SJCRH30 (cell line): ENCODE measurements at regions not wholly inside any gene's neighbourhood (a gene's known extent, or its start where the extent isn't known, plus 50 kb on each side); places are given as distances from the start of the nearest gene placed in this dataset.

Experiments used
- DNase-seq, 2 experiments: peaks; one replicate each; pipeline ENCODE4 v3.0.0-alpha.2; 2015 to 2020
- H3K27ac ChIP-seq: fragments of 250-450 bp; sonication (Bioruptor Pico); 2 replicates; pipeline ENCODE4 v1.5.1; 2020; ENCODE audit warnings: mild to moderate bottlenecking, moderate library complexity
- H3K27me3 ChIP-seq: fragments of 250-450 bp; sonication (Bioruptor Pico); 2 replicates; pipeline ENCODE4 v1.5.1; 2020; ENCODE audit warnings: mild to moderate bottlenecking, moderate library complexity
- H3K36me3 ChIP-seq: fragments of 250-450 bp; sonication (Bioruptor Pico); 2 replicates; pipeline ENCODE4 v1.5.1; 2020; ENCODE audit warnings: mild to moderate bottlenecking, moderate library complexity
- H3K4me1 ChIP-seq: fragments of 250-450 bp; sonication (Bioruptor Pico); 2 replicates; pipeline ENCODE4 v1.5.1; 2020; ENCODE audit warnings: mild to moderate bottlenecking, moderate library complexity
- H3K4me3 ChIP-seq: fragments of 250-450 bp; sonication (Bioruptor Pico); 2 replicates; pipeline ENCODE4 v1.5.1; 2020; ENCODE audit warnings: mild to moderate bottlenecking, moderate library complexity
- H3K9me3 ChIP-seq: fragments of 250-450 bp; sonication (Bioruptor Pico); replicated peaks from 2 replicates; pipeline ENCODE4 v1.5.1; 2020; ENCODE audit warnings: mild to moderate bottlenecking, moderate library complexity

GRCh38 chr16:86669937-86670749, 91.8 kb downstream of the FOXL1 start:
- Histone ChIP-seq H3K27ac (no peak overlapping the region), H3K27me3 (no peaks in the 10 kb centered on the region), H3K4me3 (peak overlapping the region; percentile 30), H3K36me3 (no peaks in the 10 kb centered on the region), H3K9me3 (no peaks in the 10 kb centered on the region), H3K4me1 (peaks cover under 1% of the 10 kb centered on the region; the same call in 1 of the 2 replicates)
- peak; percentile 60 to 74 for DNase-seq

DNA sequence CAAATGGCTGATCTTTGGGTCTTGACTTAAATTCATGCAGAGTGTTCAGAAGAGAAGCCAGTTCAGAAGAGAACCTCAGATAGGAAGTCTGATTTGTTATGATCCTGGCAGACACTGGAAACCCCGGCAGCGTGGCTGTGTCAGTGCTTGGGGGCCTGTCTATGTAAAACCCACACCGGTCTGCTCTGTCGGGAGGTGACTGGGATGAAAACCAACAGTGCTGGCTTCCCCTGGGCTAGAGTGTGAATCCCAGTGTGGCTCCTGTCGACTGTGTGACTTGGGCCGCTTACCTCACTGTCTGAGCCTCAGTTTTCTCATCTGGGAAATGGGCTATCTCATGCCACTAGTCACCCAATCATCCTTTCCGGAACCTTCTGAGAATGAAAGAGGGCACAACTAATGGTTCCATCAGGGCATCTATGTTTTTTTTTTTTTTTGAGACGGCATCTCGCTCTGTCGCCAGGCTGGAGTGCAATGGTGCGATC, 92.4 kb downstream of the FOXL1 start:
- H3K27ac ChIP-seq: no peak overlapping the region
- no peaks in the 10 kb centered on the region for H3K36me3 ChIP-seq
- peak overlapping the region; percentile 30 for H3K4me3 ChIP-seq
- H3K4me1 ChIP-seq: no peaks in the 10 kb centered on the region; the same call in 1 of the 2 replicates
- no peaks in the 10 kb centered on the region for H3K9me3 ChIP-seq
- H3K27me3 ChIP-seq: no peaks in the 10 kb centered on the region
- DNase-seq: no peak

DNA sequence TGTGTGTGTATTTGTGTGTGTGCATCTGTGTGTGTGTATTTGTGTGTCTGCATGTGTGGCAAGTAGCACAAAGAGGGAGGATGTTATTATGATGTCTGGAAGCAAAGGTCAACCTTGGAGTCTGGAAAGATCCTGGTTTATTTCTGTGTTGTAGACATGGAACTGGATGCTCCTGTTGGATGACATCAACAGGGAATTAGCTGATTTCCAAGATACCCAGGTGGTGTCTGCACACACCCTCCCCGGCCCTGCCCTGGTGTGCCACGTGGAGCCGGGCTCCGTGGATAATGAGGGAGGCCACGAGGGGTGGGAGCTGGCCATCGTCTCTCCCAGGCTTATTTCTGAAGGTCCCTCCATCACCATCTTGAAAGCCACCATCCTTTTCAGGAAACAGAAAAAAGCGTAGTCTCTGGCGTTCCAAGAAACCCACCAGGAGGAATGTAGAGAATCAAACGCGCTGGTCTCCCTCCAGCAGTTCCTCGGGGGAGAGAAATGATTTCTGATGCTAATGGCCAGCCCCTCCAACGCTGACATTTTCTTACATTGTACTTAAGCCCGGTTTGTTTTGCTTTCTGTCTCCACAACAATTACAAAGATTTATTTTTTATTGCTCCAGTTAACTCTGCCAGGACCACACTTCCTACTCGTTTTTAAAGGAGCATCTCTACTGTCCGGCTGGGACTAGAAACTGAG, 93.3 kb downstream of the FOXL1 start:
- Histone ChIP-seq H3K36me3 (no peaks in the 10 kb centered on the region), H3K27ac (no peak overlapping the region), H3K9me3 (no peaks in the 10 kb centered on the region), H3K27me3 (no peaks in the 10 kb centered on the region), H3K4me3 (no peak overlapping the region), H3K4me1 (no peaks in the 10 kb centered on the region; the same call in 1 of the 2 replicates)
- DNase-seq: no peak

- no peak overlapping the region for H3K27ac ChIP-seq
- H3K4me3 ChIP-seq: no peak overlapping the region
- no peak for DNase-seq
- no peaks in the 10 kb centered on the region for H3K9me3 ChIP-seq
- H3K36me3 ChIP-seq: no peaks in the 10 kb centered on the region
- no peaks in the 10 kb centered on the region; the same call in 1 of the 2 replicates for H3K4me1 ChIP-seq
- H3K27me3 ChIP-seq: no peaks in the 10 kb centered on the region
Observed at GRCh38 chr16:86672179-86672863, 94.0 kb downstream of the FOXL1 start.

DNA sequence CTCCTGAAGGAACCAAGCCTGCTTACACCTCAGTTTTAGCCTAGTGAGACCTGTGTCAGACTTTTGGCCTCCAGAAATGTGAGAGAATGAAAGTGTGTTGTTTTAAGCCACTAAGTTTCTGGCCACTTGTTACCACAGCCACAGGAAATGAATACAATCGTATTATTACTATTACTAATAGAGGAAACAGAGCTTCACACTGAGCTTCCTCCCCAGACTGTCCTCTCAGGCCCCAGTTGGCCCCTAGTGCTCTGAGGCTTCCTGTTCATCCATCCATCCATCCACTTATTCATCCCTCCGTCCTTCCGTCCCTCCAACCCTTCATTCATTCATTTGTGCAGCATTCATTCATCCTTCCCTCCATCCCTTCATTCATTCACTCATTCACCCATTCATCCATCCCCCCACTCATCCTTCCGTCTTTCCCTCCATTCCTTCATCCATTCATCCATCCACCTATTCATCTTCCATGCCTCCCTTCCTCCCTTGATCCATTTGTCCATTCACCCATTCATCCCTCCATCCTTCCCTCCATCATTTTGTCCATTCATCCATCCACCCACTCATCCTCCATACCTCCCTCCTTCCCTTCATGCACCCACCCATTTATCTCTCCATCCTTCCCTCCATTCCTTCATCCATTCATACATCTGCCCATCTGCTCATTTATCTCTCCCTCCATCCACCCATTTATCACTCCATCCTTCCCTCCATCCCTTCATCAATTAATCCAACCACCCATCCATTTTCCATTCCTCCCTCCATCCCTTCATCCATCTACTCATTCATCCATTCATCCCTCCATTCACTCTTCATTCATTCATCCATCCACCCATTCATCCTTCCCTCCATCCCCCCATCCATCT, 95.0 kb downstream of the FOXL1 start:
- Histone ChIP-seq H3K27ac (no peak overlapping the region), H3K27me3 (no peaks in the 10 kb centered on the region), H3K36me3 (no peaks in the 10 kb centered on the region), H3K4me3 (no peak overlapping the region), H3K4me1 (no peaks in the 10 kb centered on the region; the same call in 1 of the 2 replicates), H3K9me3 (no peaks in the 10 kb centered on the region)
- DNase-seq: no peak

DNA sequence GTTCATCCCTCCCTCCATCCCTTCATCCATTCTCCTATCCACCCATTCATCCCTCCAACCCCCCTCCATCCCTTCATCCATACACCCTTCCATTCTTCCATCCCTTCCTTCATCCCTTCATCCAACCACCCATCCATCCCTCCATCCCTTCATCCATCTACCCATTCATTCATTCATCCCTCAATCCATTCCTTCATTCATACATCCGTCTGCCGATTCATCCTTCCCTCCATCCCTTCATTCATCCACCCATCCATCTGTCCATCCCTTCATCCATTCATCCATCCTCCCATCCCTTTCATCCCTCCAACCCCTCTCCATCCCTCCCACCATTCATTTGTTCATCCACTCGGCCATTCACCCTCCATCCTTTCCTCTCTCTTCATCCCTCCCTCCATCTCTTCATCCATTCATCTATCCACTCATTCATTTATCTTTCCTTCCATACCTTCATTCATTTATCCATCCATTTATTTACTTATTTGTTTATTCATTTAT, 95.7 kb downstream of the FOXL1 start:
- Histone ChIP-seq H3K4me1 (no peaks in the 10 kb centered on the region; the same call in 1 of the 2 replicates), H3K36me3 (no peaks in the 10 kb centered on the region), H3K9me3 (no peaks in the 10 kb centered on the region), H3K27ac (no peak overlapping the region), H3K4me3 (no peak overlapping the region), H3K27me3 (no peaks in the 10 kb centered on the region)
- no peak for DNase-seq

DNA sequence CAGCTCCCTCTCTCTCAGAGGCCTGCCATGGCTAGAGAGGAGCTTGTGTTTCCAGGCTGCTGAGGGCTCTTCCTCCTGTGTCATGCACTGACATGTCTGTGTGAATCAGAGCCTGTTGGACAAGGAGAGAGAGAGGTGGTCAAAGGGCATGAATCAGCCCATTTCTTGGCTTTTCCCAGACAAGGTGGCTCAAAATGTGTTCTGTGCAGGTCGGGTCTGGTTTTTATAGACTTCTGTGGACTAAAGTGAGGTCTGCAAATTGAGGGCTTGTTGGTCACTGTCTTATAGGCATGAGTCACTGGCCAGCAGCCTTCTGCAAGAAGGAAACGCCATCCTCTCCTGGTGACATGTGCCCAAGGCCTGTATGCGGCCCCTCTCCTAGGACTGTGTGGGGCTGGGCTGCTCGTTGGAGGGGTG, 97.9 kb downstream of the FOXL1 start:
- H3K4me1 ChIP-seq: no peaks in the 10 kb centered on the region
- H3K9me3 ChIP-seq: no peaks in the 10 kb centered on the region
- no peaks in the 10 kb centered on the region for H3K27me3 ChIP-seq
- H3K27ac ChIP-seq: no peak overlapping the region
- no peak for DNase-seq
- no peaks in the 10 kb centered on the region for H3K36me3 ChIP-seq
- H3K4me3 ChIP-seq: no peak overlapping the region

DNA sequence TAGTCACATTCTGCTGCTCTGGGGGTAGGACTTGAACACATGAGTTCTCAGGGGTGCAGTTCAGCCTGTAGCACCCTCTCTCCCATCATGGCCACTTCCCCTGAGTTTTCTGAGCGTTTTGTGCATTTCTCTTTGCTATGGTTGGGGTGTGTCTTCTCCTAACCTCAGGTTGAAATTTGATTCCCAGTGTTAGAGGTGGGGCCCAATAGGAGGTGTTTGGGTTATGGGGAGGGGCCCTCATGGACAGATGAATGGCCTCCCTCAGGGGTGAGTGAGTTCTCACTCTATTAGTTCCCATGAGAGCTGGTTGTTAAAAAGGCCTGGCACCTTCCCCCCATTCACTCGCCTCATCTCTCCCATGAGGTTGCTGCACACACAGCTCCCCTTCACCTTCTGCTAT, 101.1 kb downstream of the FOXL1 start:
- no peak overlapping the region for H3K4me3 ChIP-seq
- H3K4me1 ChIP-seq: no peaks in the 10 kb centered on the region
- H3K36me3 ChIP-seq: no peaks in the 10 kb centered on the region
- no peak overlapping the region for H3K27ac ChIP-seq
- H3K27me3 ChIP-seq: no peaks in the 10 kb centered on the region
- H3K9me3 ChIP-seq: no peaks in the 10 kb centered on the region
- DNase-seq: no peak

GRCh38 chr16:86680162-86680561, 101.8 kb downstream of the FOXL1 start:
- no peaks in the 10 kb centered on the region for H3K36me3 ChIP-seq
- H3K4me1 ChIP-seq: no peaks in the 10 kb centered on the region
- H3K9me3 ChIP-seq: no peaks in the 10 kb centered on the region
- no peak overlapping the region for H3K4me3 ChIP-seq
- no peak overlapping the region for H3K27ac ChIP-seq
- DNase-seq: no peak
- no peaks in the 10 kb centered on the region for H3K27me3 ChIP-seq

DNA sequence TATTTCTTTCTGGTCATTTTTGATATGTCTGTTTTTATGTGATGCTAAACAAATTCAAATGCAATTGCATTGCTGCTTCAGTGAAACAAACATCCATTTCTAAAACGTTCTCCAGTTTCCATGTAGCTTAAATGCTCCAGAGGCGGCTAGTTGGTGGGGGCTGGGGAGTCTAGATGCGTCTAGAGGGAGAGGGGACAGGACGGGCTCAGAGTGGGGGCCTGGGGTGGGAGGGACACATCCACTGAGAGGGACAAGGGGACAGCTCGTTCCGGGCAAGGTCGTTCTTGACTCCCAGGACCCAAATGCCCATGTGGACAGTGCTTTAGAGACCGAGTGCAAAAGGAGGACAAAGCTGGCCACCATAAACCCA, 102.3 kb downstream of the FOXL1 start:
- Histone ChIP-seq H3K9me3 (no peaks in the 10 kb centered on the region), H3K4me1 (no peaks in the 10 kb centered on the region), H3K4me3 (no peak overlapping the region), H3K27me3 (no peaks in the 10 kb centered on the region), H3K36me3 (no peaks in the 10 kb centered on the region), H3K27ac (no peak overlapping the region)
- no peak for DNase-seq

DNA sequence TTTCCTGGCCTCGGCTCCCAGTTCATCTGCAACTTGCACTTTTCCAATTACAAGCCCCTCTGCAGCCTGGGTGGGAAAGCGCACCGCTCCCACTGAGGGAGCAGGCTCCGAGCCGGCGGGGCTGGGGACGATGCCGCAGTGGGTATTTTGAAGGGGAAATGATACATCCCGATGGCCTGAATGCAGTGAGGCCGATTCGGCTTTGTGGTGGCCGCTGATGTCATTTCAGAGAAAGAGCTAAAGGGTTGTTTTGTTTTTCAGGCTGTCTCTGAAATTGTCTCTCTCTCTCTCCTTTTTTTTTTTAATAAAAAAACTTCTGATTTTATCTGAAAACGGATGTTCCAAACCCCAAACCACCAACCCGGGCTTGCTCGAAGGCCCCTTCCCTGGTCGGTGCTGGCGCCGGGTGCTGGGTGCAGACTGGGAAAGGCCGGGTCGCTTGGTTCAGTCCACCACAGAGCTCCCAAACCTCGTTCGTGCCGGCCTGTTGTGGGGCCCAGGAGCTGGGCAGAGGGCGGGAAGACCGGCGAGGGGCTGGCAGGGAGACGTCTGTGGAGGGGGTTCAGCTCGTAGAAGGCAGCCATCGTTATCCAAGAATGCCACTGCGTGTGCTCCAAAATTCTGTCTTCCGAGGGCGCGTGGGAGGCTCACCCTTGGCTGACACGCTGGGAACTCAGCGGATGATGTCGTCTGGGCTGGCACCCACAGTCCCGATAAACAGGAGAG, 102.8 kb downstream of the FOXL1 start:
- H3K27me3 ChIP-seq: no peaks in the 10 kb centered on the region
- H3K36me3 ChIP-seq: no peaks in the 10 kb centered on the region
- H3K9me3 ChIP-seq: no peaks in the 10 kb centered on the region
- H3K4me1 ChIP-seq: no peaks in the 10 kb centered on the region
- DNase-seq: no peak
- H3K27ac ChIP-seq: no peak overlapping the region
- no peak overlapping the region for H3K4me3 ChIP-seq

GRCh38 chr16:86681757-86682106, 103.4 kb downstream of the FOXL1 start:
- Histone ChIP-seq H3K4me1 (no peaks in the 10 kb centered on the region), H3K4me3 (no peak overlapping the region), H3K27me3 (no peaks in the 10 kb centered on the region), H3K27ac (no peak overlapping the region), H3K36me3 (no peaks in the 10 kb centered on the region), H3K9me3 (no peaks in the 10 kb centered on the region)
- DNase-seq: no peak

DNA sequence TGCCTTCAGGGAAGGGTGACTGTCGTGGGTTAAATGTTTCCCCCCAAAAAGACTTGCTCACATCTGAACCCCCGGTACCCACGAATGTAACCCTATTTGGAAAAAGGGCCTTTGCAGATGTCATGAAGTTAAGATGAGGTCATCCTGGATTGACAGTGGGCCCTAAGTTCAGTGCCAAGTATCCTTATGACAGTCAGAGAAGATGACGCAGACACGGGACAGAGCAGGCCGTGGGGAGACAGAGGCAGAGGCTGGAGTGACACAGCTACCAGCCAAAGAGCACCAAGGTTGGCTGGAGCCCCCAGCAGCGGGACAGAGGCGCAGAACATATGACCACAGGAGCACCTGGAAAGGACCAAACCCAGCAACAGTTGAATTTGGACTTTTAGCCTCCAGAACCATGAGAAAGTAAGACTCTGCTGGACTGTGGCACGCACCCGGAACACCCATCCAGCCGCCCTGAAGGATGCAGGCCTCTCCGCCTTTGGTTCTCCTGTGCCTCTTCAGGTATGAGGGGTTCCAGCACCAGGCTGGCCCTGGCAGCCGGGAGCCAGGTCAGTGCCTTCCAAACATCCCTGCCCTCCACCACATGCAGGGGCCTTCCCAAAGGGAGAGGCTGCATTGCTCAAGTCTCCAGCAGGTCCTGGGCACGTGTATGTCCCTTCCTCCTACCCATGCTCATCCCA, 104.0 kb downstream of the FOXL1 start:
- H3K27me3 ChIP-seq: no peaks in the 10 kb centered on the region
- no peak for DNase-seq
- H3K36me3 ChIP-seq: no peaks in the 10 kb centered on the region
- H3K27ac ChIP-seq: no peak overlapping the region
- H3K9me3 ChIP-seq: no peaks in the 10 kb centered on the region
- no peak overlapping the region for H3K4me3 ChIP-seq
- H3K4me1 ChIP-seq: no peaks in the 10 kb centered on the region
